A673 (cell line): ENCODE measurements at regions not wholly inside any gene's neighbourhood (a gene's known extent, or its start where the extent isn't known, plus 50 kb on each side); places are given as distances from the start of the nearest gene placed in this dataset.

Source experiments
- EZH2 ChIP-seq: fragments of 200-600 bp; sonication (generic); IDR thresholded peaks from 2 replicates; pipeline ENCODE4 v1.6.1; 2017; ENCODE audit warnings: borderline replicate concordance, low read depth, mild to moderate bottlenecking, mixed read lengths, antibody characterized with exemption, low read length; ENCODE audit not compliant: poor library complexity, severe bottlenecking
- TF ChIP-seq, protein P1 (sequence below): fragments of 300-800, 200-600 bp; sonication (generic); conservative IDR thresholded peaks from 2 replicates; pipeline ENCODE4 v1.5.1; 2017; ENCODE audit warnings: low read depth, mild to moderate bottlenecking, antibody characterized with exemption, low read length, moderate library complexity, mixed read lengths

DNA sequence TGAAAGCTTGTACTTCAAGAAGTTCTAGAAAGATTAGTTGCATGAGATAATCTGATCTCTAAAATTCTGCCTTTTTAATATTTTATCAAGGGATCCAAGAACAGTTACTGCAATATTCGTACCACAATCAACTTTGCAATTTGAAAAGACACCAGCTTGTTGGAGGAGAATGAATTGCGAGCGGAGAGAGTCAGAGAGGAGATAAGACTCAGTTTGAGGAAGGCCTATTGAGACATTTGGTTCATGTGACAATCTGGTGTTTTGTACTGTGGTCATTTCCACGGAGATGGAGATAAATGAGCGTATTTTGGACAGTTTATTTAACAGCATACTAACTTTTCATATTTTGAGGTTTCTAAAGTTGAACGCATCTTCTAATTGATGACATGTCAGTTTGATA, 1276.0 kb downstream of the EFNB2 start:
- TF ChIP-seq, protein P1, sequence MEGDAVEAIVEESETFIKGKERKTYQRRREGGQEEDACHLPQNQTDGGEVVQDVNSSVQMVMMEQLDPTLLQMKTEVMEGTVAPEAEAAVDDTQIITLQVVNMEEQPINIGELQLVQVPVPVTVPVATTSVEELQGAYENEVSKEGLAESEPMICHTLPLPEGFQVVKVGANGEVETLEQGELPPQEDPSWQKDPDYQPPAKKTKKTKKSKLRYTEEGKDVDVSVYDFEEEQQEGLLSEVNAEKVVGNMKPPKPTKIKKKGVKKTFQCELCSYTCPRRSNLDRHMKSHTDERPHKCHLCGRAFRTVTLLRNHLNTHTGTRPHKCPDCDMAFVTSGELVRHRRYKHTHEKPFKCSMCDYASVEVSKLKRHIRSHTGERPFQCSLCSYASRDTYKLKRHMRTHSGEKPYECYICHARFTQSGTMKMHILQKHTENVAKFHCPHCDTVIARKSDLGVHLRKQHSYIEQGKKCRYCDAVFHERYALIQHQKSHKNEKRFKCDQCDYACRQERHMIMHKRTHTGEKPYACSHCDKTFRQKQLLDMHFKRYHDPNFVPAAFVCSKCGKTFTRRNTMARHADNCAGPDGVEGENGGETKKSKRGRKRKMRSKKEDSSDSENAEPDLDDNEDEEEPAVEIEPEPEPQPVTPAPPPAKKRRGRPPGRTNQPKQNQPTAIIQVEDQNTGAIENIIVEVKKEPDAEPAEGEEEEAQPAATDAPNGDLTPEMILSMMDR: no peak
- TF ChIP-seq EZH2: no peak
